Skeletal muscle satellite cell (primary cell): ENCODE measurements at regions not wholly inside any gene's neighbourhood (a gene's known extent, or its start where the extent isn't known, plus 50 kb on each side); places are given as distances from the start of the nearest gene placed in this dataset.

ENCODE experiments used
- H3K27me3 ChIP-seq: 2 replicates; pipeline ENCODE4 v1.7.0; 2013; ENCODE audit warnings: low read length; ENCODE audit not compliant: control insufficient read depth, insufficient read depth
- H3K36me3 ChIP-seq: 2 replicates; pipeline ENCODE4 v1.7.0; 2013; ENCODE audit warnings: mild to moderate bottlenecking, control low read depth, low read length; ENCODE audit not compliant: insufficient read depth
- H3K4me1 ChIP-seq: 2 replicates; pipeline ENCODE4 v1.7.0; 2013; ENCODE audit warnings: low read length; ENCODE audit not compliant: control insufficient read depth, insufficient read depth
- H3K4me2 ChIP-seq: 2 replicates; pipeline ENCODE4 v1.7.0; 2013; ENCODE audit warnings: mild to moderate bottlenecking, low read length
- H3K4me3 ChIP-seq: 2 replicates; pipeline ENCODE4 v1.7.0; 2013; ENCODE audit warnings: low read length
- H3K9ac ChIP-seq: 2 replicates; pipeline ENCODE4 v1.7.0; 2013; ENCODE audit warnings: mild to moderate bottlenecking, low read depth, low read length, moderate library complexity
- H3K9me3 ChIP-seq: replicated peaks from 2 replicates; pipeline ENCODE4 v1.7.0; 2013; ENCODE audit warnings: mild to moderate bottlenecking, control low read depth, low read length

DNA sequence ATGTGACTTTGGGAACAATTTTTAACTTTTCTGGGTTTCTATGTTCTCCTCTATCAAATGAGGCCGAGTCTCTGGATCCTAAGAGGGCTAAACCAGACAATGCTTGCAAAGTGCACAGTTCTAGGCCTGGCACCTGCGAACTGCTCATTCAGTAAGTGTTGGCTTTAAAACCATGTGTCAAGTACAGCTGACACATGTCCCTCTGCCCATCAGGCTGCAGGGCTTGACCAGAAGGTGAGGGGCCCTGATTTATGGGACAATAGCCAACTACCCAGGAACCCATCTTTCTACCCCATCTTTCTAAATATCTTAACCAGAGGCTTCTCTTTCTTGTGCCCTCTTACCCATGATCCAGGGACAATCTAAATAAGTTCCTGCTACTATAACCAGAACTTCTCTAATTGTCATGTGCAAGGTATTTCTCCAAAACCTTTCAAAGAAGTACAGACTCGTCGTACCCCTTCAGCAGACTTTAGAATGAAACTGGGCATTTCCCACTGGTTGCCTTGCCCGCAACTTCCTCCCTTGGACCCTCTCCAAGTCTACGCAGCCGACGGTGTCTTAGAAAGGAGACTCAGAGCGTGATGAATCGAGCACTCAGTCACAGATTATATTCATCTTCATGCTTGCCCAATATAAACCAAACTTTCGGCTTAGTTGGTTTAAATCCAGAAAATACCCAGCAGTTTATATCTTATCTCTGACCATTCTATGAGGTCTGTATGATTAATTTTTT, 69.8 kb upstream of the STEAP1B start:
- Histone ChIP-seq H3K9me3 (no peaks in the 10 kb centered on the region), H3K36me3 (no peaks in the 10 kb centered on the region), H3K27me3 (no peaks in the 10 kb centered on the region), H3K4me3 (no peak overlapping the region), H3K9ac (peak overlapping the region; percentile 4), H3K4me1 (peaks cover 29% of the 10 kb centered on the region), H3K4me2 (peak overlapping the region; percentile 1)

DNA sequence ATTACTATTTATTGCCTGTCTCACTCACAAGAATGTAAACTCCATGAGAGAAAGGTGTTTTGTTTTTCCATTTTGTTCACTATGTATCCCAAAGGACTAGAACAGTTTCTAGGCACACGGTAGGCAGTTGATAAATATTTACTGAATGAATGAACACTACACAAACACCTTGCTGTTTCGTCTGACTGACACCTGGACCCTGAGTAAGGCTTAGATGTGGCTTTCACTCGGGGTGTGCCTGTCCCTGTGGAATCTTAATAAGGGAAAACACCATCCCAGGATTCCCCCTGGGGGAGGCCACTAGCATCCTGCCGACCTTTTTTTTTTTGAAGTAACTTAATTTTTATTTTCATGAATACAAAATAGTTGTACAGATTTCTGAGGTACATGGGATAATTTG, 66.6 kb upstream of the STEAP1B start:
- no peaks in the 10 kb centered on the region for H3K36me3 ChIP-seq
- no peak overlapping the region for H3K4me2 ChIP-seq
- H3K4me1 ChIP-seq, result peaks cover 55% of the 10 kb centered on the region
- H3K9me3 ChIP-seq, result no peaks in the 10 kb centered on the region
- no peak overlapping the region for H3K4me3 ChIP-seq
- H3K27me3 ChIP-seq, result no peaks in the 10 kb centered on the region
- H3K9ac ChIP-seq, result no peak overlapping the region

- Histone ChIP-seq H3K4me1 (peaks cover 57% of the 10 kb centered on the region), H3K4me3 (no peak overlapping the region), H3K9ac (peak overlapping the region; percentile 77), H3K36me3 (no peaks in the 10 kb centered on the region), H3K4me2 (no peak overlapping the region), H3K9me3 (no peaks in the 10 kb centered on the region), H3K27me3 (no peaks in the 10 kb centered on the region)
These were observed 66.2 kb upstream of the STEAP1B start for GRCh38 chr7:22566176-22566575.

GRCh38 chr7:22565315-22565811, 65.4 kb upstream of the STEAP1B start:
- H3K9me3 ChIP-seq, result no peaks in the 10 kb centered on the region
- H3K36me3 ChIP-seq, result no peaks in the 10 kb centered on the region
- peaks cover 61% of the 10 kb centered on the region for H3K4me1 ChIP-seq
- H3K4me2 ChIP-seq, result peak overlapping the region; percentile 67
- peak overlapping the region; percentile 77 for H3K9ac ChIP-seq
- H3K4me3 ChIP-seq, result no peak overlapping the region
- no peaks in the 10 kb centered on the region for H3K27me3 ChIP-seq

- Histone ChIP-seq H3K4me2 (peak overlapping the region; percentile 67), H3K9ac (peak overlapping the region; percentile 77), H3K4me3 (peak overlapping the region; percentile 27), H3K4me1 (peaks cover 57% of the 10 kb centered on the region), H3K27me3 (no peaks in the 10 kb centered on the region), H3K9me3 (no peaks in the 10 kb centered on the region), H3K36me3 (no peaks in the 10 kb centered on the region)
These were observed 64.6 kb upstream of the STEAP1B start for GRCh38 chr7:22564511-22565045.

- no peak overlapping the region for H3K4me3 ChIP-seq
These were observed 63.7 kb upstream of the STEAP1B start for GRCh38 chr7:22563621-22564241.

GRCh38 chr7:22563032-22563501, 63.1 kb upstream of the STEAP1B start:
- Histone ChIP-seq H3K27me3 (no peaks in the 10 kb centered on the region), H3K36me3 (no peaks in the 10 kb centered on the region), H3K4me3 (no peak overlapping the region), H3K9ac (peak overlapping the region; percentile 76), H3K4me2 (no peak overlapping the region), H3K4me1 (peaks cover 55% of the 10 kb centered on the region), H3K9me3 (no peaks in the 10 kb centered on the region)

More at GRCh38 chr7:22563621-22564241, 63.7 kb upstream of the STEAP1B start:
- no peaks in the 10 kb centered on the region for H3K27me3 ChIP-seq
- no peaks in the 10 kb centered on the region for H3K36me3 ChIP-seq
- no peak overlapping the region for H3K4me2 ChIP-seq
- peaks cover 55% of the 10 kb centered on the region for H3K4me1 ChIP-seq
- no peaks in the 10 kb centered on the region for H3K9me3 ChIP-seq
- peak overlapping the region; percentile 77 for H3K9ac ChIP-seq

GRCh38 chr7:22561895-22562593, 62.1 kb upstream of the STEAP1B start:
- Histone ChIP-seq H3K27me3 (no peaks in the 10 kb centered on the region), H3K9ac (peak overlapping the region; percentile 76), H3K4me3 (peak overlapping the region; percentile 9), H3K4me1 (peaks cover 55% of the 10 kb centered on the region), H3K4me2 (peak overlapping the region; percentile 56), H3K9me3 (no peaks in the 10 kb centered on the region), H3K36me3 (no peaks in the 10 kb centered on the region)

GRCh38 chr7:22561321-22561811, 61.4 kb upstream of the STEAP1B start:
- H3K27me3 ChIP-seq, result no peaks in the 10 kb centered on the region
- peaks cover 55% of the 10 kb centered on the region for H3K4me1 ChIP-seq
- H3K9ac ChIP-seq, result peak overlapping the region; percentile 76
- no peak overlapping the region for H3K4me3 ChIP-seq
- no peaks in the 10 kb centered on the region for H3K9me3 ChIP-seq
- H3K36me3 ChIP-seq, result no peaks in the 10 kb centered on the region
- H3K4me2 ChIP-seq, result peak overlapping the region; percentile 56

GRCh38 chr7:22559829-22560489, 60.0 kb upstream of the STEAP1B start:
- Histone ChIP-seq H3K27me3 (peaks cover 5% of the 10 kb centered on the region), H3K4me1 (peaks cover 41% of the 10 kb centered on the region), H3K9ac (peak overlapping the region; percentile 74), H3K36me3 (no peaks in the 10 kb centered on the region), H3K9me3 (no peaks in the 10 kb centered on the region), H3K4me2 (no peak overlapping the region), H3K4me3 (no peak overlapping the region)

DNA sequence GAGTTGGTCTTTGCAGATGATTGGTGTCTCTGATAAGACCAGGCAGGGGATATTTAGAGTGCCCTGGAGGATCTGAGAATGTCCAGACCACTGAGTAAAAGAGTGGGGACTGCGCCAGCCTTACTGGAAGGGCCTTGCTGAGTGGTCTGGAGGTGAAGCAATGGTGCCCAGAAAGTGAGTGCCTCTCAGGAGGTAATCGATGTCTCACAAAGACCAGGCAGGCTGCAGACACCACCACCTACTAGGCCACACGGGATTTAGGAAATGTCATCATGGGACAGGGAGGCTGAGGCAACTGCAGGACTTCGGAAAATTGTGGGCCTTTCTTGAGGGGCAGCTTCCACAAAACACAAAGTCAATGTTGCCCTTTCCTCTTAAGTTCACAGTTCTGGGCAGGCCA, 57.2 kb upstream of the STEAP1B start:
- Histone ChIP-seq H3K9me3 (no peaks in the 10 kb centered on the region), H3K36me3 (no peaks in the 10 kb centered on the region), H3K4me2 (no peak overlapping the region), H3K27me3 (peaks cover 26% of the 10 kb centered on the region), H3K4me3 (no peak overlapping the region), H3K4me1 (peaks cover 18% of the 10 kb centered on the region), H3K9ac (no peak overlapping the region)
